A673 (cell line): ENCODE measurements at regions not wholly inside any gene's neighbourhood (a gene's known extent, or its start where the extent isn't known, plus 50 kb on each side); places are given as distances from the start of the nearest gene placed in this dataset.

Source experiments
- EZH2 ChIP-seq: fragments of 200-600 bp; sonication (generic); IDR thresholded peaks from 2 replicates; pipeline ENCODE4 v1.6.1; 2017; ENCODE audit warnings: borderline replicate concordance, low read depth, mild to moderate bottlenecking, mixed read lengths, antibody characterized with exemption, low read length; ENCODE audit not compliant: poor library complexity, severe bottlenecking
- TF ChIP-seq, protein P1 (sequence below): fragments of 300-800, 200-600 bp; sonication (generic); conservative IDR thresholded peaks from 2 replicates; pipeline ENCODE4 v1.5.1; 2017; ENCODE audit warnings: low read depth, mild to moderate bottlenecking, antibody characterized with exemption, low read length, moderate library complexity, mixed read lengths

DNA sequence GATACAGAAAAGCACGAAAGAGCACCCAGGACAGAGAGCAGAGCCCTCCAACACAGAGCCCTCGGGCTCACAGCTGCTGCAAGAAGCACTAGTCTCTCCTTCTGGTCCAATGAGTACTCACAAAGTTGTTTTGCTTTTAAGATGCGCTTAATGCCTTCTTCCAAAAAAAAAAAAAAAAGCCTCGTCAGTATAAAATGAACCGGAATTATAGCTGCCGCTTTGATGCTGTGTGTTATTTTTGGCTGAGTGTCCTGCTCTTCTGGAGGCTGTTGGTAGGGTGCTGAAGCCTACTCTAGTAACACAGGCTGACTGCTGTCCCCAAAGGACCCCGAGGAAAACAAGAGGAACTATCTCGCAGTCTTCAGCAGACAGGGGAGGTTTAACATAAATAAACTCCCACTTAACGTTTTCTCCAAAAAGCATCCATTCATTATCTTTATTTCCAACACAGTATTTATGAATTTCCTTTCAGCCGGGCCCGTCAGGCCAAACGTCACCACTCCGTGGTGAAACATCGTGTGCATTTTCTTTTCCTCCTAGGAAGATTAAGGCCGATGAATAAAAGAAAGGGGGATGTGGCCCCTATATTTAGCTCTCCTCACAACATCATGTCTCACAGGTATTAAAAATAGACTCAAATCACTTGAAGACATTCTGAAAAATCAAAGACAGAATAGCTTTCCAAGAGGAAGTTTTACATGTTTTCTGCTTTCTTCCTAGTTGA is 213.7 kb upstream of the PPARGC1A start:
- TF ChIP-seq, protein P1, sequence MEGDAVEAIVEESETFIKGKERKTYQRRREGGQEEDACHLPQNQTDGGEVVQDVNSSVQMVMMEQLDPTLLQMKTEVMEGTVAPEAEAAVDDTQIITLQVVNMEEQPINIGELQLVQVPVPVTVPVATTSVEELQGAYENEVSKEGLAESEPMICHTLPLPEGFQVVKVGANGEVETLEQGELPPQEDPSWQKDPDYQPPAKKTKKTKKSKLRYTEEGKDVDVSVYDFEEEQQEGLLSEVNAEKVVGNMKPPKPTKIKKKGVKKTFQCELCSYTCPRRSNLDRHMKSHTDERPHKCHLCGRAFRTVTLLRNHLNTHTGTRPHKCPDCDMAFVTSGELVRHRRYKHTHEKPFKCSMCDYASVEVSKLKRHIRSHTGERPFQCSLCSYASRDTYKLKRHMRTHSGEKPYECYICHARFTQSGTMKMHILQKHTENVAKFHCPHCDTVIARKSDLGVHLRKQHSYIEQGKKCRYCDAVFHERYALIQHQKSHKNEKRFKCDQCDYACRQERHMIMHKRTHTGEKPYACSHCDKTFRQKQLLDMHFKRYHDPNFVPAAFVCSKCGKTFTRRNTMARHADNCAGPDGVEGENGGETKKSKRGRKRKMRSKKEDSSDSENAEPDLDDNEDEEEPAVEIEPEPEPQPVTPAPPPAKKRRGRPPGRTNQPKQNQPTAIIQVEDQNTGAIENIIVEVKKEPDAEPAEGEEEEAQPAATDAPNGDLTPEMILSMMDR = no peak
- no peak for TF ChIP-seq EZH2
